GM23248 (cell line): ENCODE measurements at regions not wholly inside any gene's neighbourhood (a gene's known extent, or its start where the extent isn't known, plus 50 kb on each side); places are given as distances from the start of the nearest gene placed in this dataset.

Source experiments
- EZH2 ChIP-seq: fragments of 200-600 bp; sonication (generic); IDR thresholded peaks from 2 replicates; pipeline ENCODE4 v1.6.1; 2018; ENCODE audit warnings: antibody characterized with exemption, mild to moderate bottlenecking; ENCODE audit not compliant: insufficient read depth, poor library complexity, severe bottlenecking
- EZH2phosphoT487 ChIP-seq: fragments of 200-600 bp; sonication (generic); IDR thresholded peaks from 2 replicates; pipeline ENCODE4 v1.6.1; 2018; ENCODE audit warnings: antibody characterized with exemption, moderate library complexity, mild to moderate bottlenecking, low read depth; ENCODE audit not compliant: insufficient read depth

GRCh38 chr12:82184844-82185243 lies 173.3 kb downstream of the CCDC59 start:
- no peak for TF ChIP-seq EZH2
- no peak for TF ChIP-seq EZH2phosphoT487
